NCI-H2196 (cell line): ENCODE measurements at regions not wholly inside any gene's neighbourhood (a gene's known extent, or its start where the extent isn't known, plus 50 kb on each side); places are given as distances from the start of the nearest gene placed in this dataset.
"Not testable (repeated sequence)": the region's sequence is repeated elsewhere in the genome, so short reads cannot be mapped to it uniquely, and the experiment has no call there.

Experiments used
- DNase-seq: peaks from one replicate; lab custom pipeline; 2025; ENCODE audit not compliant: unreplicated experiment; lab: John Stamatoyannopoulos, UW

DNA sequence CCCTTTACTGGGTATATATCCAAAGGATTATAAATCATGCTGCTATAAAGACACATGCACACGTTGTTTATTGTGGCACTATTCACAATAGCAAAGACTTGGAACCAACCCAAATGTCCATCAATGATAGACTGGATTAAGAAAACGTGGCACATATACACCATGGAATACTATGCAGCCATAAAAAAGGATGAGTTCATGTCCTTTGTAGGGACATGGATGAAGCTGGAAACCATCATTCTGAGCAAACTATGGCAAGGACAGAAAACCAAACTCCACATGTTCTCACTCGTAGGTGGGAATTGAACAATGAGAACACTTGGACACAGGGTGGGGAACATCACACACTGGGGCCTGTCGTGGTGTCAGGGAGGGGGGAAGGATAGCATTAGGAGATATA, 59.2 kb downstream of the CXorf49B start:
- not testable (repeated sequence) for DNase-seq

DNA sequence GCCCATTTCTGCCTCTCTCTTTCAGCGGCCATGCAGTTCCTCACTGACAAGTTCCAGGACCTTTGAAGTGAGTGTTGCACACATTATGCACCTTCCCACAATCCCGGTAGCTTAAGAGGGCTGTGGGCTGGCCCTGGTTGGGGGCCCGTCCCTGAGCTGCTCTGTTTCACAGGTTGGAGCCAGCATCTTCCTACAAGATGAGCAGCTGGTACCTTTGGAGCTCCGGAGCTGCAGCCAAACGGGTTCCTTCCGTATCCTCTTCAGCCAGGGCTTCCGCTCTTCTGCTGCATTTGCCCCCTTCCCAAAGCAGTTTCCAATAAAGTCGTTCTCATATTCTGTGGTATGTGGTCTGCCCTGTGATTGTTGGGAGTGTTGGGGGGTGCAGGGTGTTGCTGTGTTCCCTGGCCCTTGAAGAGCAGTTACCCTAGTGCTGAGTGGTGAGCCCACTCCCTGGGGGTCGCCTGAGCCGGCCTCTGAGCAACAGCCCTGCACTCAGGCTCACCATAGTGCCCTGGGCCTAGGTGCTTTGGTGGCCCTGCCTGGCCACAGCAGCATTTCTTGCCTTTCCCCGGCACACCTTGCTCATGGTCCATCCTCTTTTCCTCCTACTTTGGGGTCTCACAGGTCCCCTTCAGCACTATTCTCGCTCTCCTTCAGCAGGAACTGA, 60.4 kb downstream of the CXorf49B start:
- no peak for DNase-seq

DNA sequence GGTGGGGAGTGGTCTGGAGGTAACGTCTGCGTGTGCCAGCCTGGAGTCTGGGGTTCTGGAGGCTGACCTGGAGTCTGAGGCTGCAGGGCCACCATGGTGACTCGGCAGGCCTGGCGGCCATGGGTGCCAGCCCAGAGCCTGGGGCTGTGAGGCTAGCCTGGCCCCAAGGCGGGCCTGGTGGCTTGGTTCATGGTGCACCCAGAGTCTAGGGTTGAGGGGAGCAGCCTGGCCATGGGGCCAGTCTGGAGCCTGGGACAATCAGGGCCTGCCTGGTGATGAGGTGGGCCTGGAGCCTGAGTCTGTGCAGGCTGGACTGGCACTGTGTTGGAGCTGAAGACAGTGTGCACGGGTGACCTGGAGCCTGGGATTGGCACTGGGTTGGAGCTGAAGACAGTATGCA, 64.9 kb downstream of the CXorf49B start:
- DNase-seq: no peak

DNA sequence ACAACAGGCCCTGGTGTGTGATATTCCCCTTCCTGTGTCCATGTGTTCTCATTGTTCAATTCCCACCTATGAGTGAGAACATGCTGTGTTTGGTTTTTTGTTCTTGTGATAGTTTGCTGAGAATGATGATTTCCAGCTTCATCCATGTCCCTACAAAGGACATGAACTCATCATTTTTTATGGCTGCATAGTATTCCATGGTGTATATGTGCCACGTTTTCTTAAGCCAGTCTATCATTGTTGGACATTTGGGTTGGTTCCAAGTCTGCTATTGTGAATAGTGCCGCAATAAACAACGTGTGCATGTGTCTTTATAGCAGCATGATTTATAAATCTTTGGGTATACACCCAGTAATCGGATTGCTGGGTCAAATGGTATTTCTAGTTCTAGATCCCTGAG, 72.6 kb upstream of the NHSL2 start:
- not testable (repeated sequence) for DNase-seq

DNA sequence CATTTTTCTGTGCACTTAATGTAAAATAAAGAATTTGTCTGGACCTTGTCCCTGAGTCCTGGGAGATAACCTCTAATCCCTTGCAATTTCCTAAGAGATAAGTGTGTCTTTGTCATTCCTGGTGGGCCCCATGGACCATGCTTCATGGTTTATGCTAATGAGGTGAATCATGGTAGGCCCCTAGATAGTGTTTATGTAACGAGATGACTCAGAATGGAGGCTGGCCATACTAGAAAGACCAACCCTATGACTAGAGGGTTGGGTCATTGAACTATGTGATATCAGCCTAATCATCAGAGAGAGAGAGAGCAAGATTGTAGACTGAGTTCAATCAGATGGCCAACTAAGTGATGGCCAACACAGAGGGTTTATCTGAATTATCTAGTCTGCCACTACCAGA, 64.2 kb upstream of the NHSL2 start:
- no peak for DNase-seq

DNA sequence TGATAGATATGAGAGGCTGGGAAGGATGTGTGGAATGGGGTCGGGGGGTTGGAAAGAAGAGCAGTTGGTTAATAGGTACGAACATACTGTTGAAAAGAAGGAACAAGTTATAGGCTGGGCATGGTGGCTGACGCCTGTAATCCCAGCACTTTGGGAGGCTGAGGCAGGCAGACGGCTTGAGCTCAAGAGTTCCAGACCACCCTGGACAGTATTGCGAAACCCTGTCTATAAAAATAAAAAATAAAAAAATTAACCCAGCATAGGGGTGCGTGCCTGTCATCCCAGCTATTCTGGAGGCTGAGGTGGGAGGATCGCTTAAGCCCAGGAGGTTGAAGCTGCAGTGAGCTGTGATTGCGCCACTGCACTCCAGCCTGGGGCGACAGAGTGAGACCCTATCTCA, 58.5 kb upstream of the NHSL2 start:
- DNase-seq: no peak

DNA sequence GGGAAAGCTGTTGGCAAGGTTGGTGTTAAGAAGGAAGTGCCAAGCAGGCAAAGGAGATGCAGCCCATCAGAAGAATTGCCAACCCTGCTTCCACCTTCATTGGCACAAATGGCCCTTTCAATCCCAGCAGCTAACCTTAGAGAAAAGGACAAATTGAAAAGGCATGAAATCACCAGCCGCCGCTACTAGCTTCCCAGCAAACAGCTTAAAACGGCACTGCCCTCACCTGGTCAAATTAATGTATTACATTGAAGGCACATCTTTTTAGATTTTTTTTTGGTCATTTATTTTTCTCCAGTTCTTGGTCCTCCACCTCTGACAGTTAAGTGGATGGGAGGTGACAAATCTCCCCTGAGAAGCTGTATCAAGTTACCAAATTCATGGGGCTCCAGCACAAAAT, 51.0 kb upstream of the NHSL2 start:
- DNase-seq: peak; percentile 8
